Activated CD8-positive, alpha-beta memory T cell treated with anti-CD3 and anti-CD28 coated beads for 36 hours (primary cell): ENCODE measurements at regions not wholly inside any gene's neighbourhood (a gene's known extent, or its start where the extent isn't known, plus 50 kb on each side); places are given as distances from the start of the nearest gene placed in this dataset.
"Not testable (repeated sequence)": the region's sequence is repeated elsewhere in the genome, so short reads cannot be mapped to it uniquely, and the experiment has no call there.

ENCODE experiments used
- CTCF ChIA-PET: fragments of 350-600 bp; sonication (Branson Sonifier 250); formaldehyde crosslinking; loops from one replicate; lab custom pipeline; 2021; ENCODE audit warnings: antibody characterized with exemption; lab: Charles Lee
- POLR2A ChIA-PET: fragments of 350-600 bp; sonication (Branson Sonifier 250); formaldehyde crosslinking; loops from one replicate; lab custom pipeline; 2021; ENCODE audit warnings: antibody characterized with exemption; lab: Charles Lee

- ChIA-PET CTCF (no interaction called here), POLR2A (no interaction called here)
These were observed 379.7 kb downstream of the TMEM38B start for GRCh38 chr9:106074006-106074405.

- CTCF ChIA-PET: no interaction called here
These were observed 381.1 kb downstream of the TMEM38B start for GRCh38 chr9:106075236-106075959.

GRCh38 chr9:106075960-106076327 is 381.6 kb downstream of the TMEM38B start:
- CTCF ChIA-PET: no interaction called here
- POLR2A ChIA-PET: no interaction called here

More at GRCh38 chr9:106075236-106075959, 381.1 kb downstream of the TMEM38B start:
- POLR2A ChIA-PET: no interaction called here

- CTCF ChIA-PET: no interaction called here
- POLR2A ChIA-PET: no interaction called here
These were observed 382.4 kb downstream of the TMEM38B start for GRCh38 chr9:106076711-106077110.

GRCh38 chr9:106077731-106078130 is 383.4 kb downstream of the TMEM38B start:
- CTCF ChIA-PET: no interaction called here
- POLR2A ChIA-PET: no interaction called here

GRCh38 chr9:106082621-106083020 is 388.3 kb downstream of the TMEM38B start:
- ChIA-PET CTCF (no interaction called here), POLR2A (no interaction called here)

GRCh38 chr9:106084702-106085101 is 390.4 kb downstream of the TMEM38B start:
- POLR2A ChIA-PET: no interaction called here
- CTCF ChIA-PET: no interaction called here

GRCh38 chr9:106085479-106085878 is 391.1 kb downstream of the TMEM38B start:
- ChIA-PET POLR2A (no interaction called here), CTCF (no interaction called here)

- ChIA-PET CTCF (no interaction called here), POLR2A (no interaction called here)
These were observed 397.7 kb downstream of the TMEM38B start for GRCh38 chr9:106092083-106092482.

GRCh38 chr9:106102821-106103220 is 408.5 kb downstream of the TMEM38B start:
- POLR2A ChIA-PET: no interaction called here
- CTCF ChIA-PET: no interaction called here

GRCh38 chr9:106104887-106105286 is 410.5 kb downstream of the TMEM38B start:
- CTCF ChIA-PET: no interaction called here
- POLR2A ChIA-PET: no interaction called here

GRCh38 chr9:106106396-106106795 is 412.1 kb downstream of the TMEM38B start:
- CTCF ChIA-PET: no interaction called here
- POLR2A ChIA-PET: no interaction called here

- CTCF ChIA-PET: no interaction called here
- POLR2A ChIA-PET: no interaction called here
These were observed 413.4 kb downstream of the TMEM38B start for GRCh38 chr9:106107716-106108115.

GRCh38 chr9:106109706-106110105 is 415.4 kb downstream of the TMEM38B start:
- CTCF ChIA-PET: not testable (repeated sequence)

GRCh38 chr9:106110483-106110882 is 416.1 kb downstream of the TMEM38B start:
- CTCF ChIA-PET: no interaction called here

More at GRCh38 chr9:106109706-106110105, 415.4 kb downstream of the TMEM38B start:
- POLR2A ChIA-PET: not testable (repeated sequence)

GRCh38 chr9:106111039-106111730 is 416.8 kb downstream of the TMEM38B start:
- POLR2A ChIA-PET: no interaction called here
- CTCF ChIA-PET: no interaction called here

More at GRCh38 chr9:106110483-106110882, 416.1 kb downstream of the TMEM38B start:
- POLR2A ChIA-PET: no interaction called here

GRCh38 chr9:106112935-106113334 is 418.6 kb downstream of the TMEM38B start:
- ChIA-PET POLR2A (no interaction called here), CTCF (interaction anchor here (1.4 kb wide), 1 partner anchor 30 kb away, joined by 3 read pairs; no protein-coding TSS in a partner anchor)

GRCh38 chr9:106119176-106119575 is 424.8 kb downstream of the TMEM38B start:
- CTCF ChIA-PET: no interaction called here
- POLR2A ChIA-PET: no interaction called here

GRCh38 chr9:106120071-106120470 is 425.7 kb downstream of the TMEM38B start:
- POLR2A ChIA-PET: no interaction called here

GRCh38 chr9:106127776-106128175 is 433.4 kb downstream of the TMEM38B start:
- POLR2A ChIA-PET: no interaction called here
- CTCF ChIA-PET: no interaction called here

More at GRCh38 chr9:106120071-106120470, 425.7 kb downstream of the TMEM38B start:
- CTCF ChIA-PET: no interaction called here

GRCh38 chr9:106130374-106130773 is 436.0 kb downstream of the TMEM38B start:
- CTCF ChIA-PET: no interaction called here
- POLR2A ChIA-PET: no interaction called here
